ENCODE measurements at regions not wholly inside any gene's neighbourhood (a gene's known extent, or its start where the extent isn't known, plus 50 kb on each side); places are given as distances from the start of the nearest gene placed in this dataset.
"Not testable (repeated sequence)": the region's sequence is repeated elsewhere in the genome, so short reads cannot be mapped to it uniquely, and the experiment has no call there.

DNA sequence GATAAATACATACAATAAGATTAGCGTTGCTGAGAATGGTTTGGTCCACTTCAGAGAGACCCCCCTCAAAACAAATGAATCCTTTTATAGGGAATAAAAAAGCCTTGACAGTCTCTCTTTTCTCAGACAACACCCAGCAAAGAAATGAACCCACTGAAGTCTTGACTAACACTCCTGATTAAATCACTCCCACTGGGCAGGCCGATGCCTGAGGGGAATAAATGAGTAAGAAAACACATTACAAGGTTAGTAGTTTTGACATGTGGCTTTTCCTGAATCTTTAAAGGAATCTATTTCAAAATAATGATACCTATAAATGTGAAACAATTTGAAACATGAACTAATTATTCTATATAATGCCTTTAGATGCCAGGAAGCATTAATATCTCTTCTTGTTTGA lies 146.9 kb upstream of the POGK start:
- DNase-seq = no peak

DNA sequence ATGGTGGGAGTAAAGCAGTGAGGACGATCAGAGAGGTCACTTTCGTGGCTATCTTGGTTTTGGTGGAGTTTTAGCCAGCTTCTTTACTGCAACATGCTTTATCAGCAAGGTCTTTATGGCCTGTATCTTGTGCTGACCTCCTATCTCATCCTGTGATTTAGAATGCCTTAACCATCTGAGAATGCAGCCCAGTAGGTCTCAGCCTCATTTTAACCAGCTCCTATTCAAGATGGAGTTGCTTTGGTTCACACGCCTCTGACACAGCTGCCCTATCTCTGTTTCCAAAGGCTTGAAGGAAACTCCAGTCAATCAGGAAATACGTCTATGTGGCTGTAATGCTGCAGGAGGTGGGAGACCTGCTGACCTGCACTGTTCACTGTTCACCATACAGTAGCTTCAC lies 146.1 kb upstream of the POGK start:
- DNase-seq = no peak

DNA sequence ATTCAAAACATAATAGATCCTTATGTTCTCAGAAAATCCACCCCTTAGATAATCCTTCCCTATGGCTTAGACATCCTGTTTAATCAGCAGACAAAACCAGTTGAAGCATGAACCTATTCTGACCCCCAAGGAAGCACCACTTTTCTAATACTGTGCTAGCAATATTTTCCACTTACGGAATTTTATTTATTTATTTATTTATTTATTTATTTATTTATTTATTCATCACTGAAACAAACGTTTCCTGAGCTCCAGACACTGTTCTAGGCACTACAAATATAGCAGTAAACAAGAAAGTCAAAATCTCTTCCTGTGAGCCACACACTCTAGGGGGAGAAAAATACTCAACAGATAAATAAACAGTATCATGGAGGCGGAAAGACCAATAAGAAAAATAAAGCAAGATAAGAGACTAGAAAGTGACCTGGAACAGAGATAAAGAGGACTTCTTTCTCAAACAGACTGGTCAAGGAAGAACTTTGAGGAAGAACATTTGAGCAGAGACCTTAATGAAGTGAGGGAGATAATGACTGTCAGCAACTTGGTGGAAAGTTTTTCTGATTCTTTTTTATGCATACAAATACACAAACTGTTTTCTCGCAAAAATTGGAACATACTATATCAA lies 145.5 kb upstream of the POGK start:
- no peak for DNase-seq

DNA sequence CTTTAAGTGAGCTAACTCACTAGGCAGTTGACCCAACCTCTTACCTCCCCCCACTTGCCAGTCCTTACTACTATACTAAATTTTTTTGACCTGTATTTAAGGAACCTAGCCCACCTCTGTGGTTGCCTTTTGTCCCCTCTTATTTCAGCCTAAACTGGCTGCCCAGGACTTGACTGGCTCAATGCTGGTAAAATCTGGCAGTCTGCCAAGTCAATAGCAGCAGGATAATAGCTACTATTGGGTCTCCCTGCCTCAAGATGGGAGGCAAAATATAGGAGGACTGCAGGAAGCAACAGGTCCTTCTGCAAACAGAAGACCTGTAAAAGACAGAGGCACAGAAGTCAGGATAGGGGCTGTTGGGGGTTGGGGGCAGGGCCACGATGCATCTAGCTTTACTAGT lies 144.2 kb upstream of the POGK start:
- no peak for DNase-seq

DNA sequence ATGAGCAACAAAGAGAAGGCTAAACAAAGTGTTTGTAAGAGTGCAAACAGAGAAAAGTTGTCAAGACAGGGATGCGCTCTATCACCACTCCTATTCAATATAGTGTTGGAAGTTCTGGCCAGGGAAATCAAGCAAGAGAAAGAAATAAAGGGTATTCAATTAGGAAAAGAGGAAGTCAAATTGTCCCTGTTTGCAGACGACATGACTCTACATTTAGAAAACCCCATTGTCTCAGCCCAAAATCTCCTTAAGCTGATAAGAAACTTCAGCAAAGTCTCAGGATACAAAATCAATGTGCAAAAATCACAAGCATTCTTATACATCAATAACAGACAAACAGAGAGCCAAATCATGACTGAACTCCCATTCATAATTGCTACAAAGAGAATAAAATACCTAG lies 143.4 kb upstream of the POGK start:
- DNase-seq = not testable (repeated sequence)

DNA sequence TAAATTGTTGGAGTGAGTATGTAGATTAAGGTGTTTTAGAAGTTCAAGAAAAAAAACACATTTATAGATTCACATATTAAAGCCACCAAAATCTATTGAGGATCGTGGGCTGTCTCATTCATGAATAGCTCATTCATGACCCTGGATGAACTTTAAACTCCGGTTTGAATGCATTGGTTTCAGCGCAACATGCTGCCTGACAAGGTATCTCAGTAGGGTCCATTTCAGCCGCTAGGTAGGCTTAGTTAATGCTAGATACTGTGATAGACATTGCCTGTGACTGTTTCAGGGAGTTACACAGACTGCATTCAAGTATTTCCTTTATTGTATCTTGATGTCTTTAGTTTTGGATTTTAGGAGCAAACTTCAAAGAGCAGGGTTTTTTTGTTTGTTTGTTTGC lies 140.5 kb upstream of the POGK start:
- DNase-seq = no peak

DNA sequence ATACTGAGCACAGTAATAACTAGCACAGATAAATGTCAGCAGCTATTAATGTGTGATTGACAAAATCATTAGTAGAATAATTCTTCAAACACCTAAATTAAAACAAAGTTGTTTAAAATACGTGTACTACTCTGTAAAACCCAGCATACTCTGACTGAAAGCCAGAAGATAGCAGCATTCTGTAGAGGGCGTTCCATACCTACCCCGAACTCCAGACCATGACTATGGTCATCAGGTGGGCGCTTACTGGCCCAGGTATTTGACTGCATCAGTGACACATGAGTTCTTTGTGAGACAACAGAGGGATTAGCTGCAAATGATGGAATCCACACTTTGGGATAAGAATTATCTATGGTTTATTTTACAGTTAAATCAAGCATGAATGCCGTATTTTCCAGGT lies 139.7 kb upstream of the POGK start:
- no peak for DNase-seq

DNA sequence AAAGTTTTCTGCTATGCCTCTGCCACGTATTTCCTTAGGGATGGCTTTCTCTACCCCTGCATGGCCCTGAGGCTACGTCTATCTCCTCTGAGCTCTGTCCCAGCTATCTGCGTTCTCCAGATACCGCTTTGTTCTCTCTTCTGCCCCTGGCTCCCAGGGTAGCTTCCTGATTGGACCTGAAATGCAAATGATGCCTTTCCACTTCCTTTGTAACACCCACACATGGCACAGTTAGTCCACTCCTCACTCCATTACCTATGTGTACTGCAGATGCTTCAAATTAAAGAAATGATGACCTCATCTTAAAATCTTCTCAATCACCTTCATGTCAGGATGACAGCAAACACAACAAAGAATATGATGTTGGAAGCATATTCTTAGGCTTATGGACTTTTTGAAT lies 138.6 kb upstream of the POGK start:
- DNase-seq = no peak

DNA sequence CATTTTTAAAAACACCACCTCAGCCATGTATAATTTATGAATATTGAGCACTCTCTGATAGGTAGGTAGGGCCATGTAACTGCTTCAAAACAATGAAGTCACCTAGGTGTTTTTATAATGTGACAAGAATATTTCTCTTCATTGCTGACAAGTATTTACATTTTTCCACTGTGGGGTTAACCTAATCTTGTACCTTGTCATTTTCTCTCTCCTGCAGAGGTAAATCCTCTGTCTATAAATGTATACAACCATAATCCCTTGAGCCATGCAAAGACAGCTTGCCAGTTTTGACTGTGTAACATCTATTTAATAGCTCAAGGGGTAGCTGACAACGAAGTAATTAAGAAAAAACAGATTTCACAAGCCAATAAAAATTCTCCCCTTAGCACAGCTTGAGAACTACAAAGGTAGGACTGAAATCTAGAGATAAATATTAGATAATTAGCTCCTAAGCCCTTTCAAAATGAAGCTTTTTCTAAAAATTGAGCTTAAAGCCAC lies 137.6 kb upstream of the POGK start:
- no peak for DNase-seq

DNA sequence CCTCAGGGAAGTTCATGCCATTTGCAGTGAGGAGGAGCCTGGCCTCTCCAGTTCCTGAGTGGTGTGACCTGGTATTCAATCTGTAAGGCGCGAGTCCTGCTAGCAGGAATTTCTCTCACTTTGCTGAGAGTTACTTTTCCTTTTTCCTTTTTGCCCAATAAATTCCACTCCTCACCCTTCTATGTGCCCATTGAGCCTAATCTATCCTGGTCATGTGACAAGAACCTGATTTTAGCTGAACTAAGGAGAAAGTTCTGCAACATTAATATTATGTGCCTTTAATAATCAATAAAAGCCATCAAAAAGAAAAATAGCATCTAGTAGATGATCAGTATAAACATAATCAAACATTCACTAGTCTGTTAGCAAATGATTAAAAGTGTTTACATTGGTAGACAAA lies 136.1 kb upstream of the POGK start:
- no peak for DNase-seq

DNA sequence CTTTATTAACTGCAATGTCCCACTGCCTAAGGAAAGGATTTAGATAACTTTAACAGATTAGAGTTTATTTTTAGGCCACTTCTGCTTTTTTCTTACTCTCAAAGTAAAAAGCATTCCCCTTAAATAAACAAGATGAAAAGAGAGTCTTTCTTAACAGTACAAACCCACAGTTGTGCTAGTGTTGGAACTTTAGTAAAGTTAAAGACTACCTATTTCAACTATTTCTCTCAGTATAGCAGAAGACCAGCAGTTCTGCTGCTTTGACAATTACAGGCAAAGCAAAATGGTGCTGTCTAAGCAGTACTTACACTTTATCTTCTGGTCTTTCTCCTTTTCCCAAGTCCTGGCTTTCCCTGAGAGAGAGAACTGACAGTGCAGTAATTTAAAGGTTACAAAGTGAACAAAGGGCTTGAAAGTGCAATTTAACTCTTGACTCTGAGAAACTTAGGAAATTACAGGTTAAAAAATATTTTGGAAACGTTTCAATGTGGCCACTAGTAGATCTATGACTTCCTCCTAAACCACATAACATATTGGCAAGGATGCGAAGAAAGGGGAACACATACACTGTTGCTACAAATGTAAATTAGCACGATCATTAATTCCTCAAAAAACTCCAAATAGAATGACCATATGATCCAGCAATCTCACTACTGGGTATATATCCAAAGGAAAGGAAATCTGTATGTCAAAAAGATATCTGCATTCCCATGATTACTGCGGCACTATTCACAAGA lies 135.4 kb upstream of the POGK start:
- no peak for DNase-seq

DNA sequence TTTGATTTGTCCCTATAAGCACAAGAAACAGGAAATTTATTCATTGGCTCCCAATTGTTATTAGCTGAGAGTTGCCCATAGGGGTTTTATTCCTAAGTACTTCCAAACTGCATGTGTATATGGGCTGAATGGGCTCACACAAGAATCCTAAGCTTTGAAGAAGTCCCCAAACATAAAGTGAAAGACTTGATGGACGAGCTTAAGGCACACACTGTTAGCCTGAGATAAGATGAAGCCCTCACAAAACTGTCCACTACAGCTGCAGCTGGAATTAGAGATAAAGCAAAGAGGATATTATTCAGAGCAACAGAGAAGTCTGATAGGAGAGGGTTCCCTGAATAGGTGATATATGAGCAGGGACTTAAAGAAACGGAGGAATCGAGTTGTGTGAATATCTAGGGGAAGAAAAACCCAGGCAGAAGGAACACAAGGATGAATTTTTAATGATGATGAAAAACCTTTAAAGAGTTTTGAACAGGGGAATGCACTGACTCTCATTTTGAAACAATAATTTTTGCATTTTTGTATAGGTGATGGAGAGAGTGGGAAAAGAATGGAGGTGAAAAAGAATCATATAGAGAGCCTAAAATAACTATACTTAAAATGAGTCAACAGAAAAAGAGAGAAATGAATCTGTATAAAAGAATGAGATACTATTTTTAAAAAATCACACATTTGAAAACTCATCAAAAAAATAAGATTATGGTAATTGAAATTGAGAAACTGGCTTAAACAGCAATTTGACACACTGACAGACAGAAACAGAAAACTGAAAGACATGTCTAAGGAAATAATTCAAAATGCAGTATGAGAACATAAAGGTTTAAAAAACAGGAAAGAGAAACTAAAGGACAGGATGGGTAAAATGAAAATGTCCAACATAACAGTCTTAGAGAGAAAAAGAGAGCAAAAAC lies 133.6 kb upstream of the POGK start:
- no peak for DNase-seq

DNA sequence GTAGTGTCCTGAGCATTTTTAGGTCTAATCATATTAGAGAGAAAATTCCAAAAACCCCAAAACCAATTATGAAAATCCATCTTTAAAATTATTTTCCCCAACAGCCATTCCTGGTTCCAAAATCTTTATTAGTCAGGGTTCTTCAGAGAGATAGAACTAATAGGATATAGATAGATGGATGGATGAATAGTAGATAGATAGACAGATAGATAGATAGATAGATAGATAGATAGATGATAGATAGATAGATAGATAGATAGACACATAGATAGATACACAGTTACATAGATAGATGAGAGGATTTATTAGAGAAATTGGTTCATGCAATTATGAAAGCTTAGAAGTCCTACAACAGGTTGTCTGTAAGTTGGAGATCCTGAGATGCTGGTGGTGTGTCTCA lies 122.7 kb upstream of the POGK start:
- DNase-seq = no peak

DNA sequence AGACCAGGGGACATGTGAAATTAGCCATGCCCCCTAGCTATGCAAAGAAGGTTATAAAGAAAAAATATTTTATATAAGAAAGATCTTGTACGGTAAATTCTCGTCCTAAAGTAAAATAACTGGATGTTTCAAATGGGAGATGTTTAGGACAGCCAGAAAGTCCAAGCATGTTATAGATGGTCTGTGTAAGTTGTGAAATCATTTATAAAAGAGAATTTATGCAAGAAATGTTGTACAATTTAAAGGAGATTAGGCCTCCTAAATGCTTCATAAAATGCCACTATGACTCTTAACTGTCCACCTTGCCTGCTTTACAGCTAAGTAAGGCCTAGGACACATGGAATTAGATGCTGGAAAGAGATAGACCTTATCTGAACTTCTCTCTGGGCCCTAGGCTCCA lies 118.1 kb upstream of the POGK start:
- DNase-seq = no peak

DNA sequence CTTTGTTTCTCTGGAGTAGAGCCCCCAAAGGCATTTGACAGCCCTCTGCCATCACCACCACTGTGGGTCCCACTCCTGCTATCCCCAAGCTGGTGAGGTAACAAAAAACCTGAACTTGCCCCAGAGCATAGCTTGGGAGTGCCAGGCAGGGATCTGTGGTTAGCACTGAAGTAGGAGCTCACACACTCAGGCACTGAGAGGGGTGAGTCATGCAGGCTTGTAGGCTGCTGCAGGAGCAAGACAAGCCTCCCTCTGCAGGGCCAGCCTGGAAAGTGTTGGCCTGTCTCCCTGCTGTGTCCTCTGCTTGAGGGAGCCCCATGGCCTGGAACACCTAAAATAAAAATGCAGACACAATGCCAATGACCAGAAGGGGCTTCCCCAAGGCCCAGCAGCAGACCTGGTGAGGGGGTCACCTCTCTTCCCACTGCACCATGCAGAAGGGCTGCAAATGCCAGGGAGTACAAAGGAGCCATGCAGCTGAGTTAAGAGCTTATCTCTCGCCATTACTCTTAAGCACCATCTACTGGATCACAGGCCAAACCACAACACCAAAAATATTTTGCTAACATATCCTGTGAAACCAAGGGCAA lies 108.9 kb upstream of the POGK start:
- no peak for DNase-seq

DNA sequence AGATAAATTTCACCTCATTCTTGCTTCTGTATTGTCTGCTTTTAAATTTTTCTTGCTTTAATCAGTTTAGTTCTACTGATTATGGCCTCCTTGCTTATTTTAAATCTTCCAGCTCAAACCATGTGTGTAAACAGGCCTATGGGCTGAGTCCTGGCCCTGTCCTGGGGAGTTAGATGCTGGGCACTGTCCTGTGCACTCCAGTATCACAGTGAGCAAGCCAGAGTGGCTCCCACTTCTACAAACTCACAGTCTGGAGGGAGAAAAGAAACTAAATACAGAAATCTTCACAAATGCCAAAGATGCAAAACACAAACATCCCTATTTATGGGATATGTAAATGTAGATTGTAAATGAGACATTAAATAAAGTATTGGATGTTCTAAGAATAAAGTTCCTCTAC lies 101.1 kb upstream of the POGK start:
- no peak for DNase-seq

DNA sequence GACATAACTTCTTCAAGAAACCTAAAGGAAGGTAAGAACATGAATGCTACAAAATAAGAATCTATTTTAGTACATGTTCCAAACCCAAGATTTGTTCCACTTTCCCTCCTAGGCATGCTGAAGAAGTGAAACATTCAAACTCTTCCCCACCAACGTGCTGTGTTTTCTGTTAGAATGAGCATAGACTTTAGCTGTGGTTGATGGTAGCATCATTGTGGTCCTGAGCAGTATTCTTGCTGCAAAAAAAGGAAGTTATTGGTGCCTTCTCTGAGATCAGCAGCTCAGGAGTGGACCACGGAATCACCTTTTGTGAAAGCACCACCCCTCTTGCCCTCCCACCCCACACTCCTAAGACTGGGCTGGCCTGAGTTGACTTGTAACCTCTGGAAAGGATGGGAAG lies 100.4 kb upstream of the POGK start:
- no peak for DNase-seq

DNA sequence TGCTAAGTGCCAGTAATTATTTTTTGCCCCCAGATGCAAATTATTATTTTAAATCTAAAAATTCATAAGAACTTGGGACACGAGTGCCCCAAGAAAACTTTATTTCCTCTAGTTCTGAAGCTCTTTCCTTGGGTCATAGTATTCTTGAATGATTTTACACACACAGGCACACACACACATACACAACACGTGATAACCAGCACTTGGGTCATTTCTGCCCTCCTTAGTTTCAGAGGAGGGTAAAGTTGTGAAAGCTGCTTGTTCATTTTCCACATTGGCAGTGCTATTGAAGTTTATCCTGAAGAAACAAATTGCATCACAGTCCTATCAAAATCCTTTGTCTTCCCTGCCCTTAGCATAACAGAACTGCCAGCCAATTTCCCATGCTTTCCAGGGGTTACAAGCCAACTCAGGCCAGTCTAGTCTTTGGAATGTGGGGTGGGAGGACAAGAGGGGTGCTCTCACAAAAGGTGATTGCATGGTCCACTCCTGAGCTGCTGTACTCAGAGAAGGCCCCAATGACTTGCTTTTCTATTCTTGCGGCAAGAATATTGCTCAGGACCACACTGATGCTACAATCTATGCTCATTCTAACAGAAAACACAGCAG lies 98.5 kb upstream of the POGK start:
- DNase-seq = no peak

DNA sequence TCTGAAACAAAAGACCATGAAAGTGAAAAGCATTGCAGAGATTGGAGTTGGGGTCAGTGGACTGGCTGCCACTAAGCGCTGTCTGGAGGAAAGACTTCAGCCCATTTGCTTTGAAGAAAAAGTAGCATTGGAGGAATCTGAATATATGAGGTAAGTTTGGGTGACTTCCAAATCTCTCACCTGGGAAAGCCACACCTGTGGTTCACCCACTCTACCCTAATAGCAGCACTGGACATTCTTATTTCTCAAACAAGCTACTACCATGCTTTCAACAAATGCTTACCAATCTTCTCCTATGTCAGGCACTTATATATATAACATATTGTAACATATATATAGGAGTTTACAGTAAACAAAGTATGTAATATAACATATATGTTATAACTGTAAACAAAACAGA lies 76.0 kb upstream of the POGK start:
- DNase-seq = no peak

DNA sequence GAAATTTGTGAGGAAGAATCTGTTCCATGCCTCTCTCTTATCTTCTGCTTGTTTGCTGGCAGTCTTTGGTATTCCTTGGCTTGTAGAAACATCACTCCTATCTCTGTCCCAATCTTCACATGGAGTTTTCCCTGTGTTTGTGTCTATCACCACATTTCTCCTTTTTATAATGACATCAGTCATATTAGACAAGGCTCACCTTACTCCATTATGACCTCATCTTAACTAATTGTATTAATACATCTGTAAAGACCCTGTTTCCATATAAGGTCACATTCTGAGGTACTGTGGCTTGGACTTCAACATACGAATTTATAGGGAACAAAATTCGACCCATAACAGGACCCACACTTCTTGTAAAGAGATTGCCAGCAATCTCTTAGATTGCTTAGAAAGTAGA lies 72.3 kb upstream of the POGK start:
- no peak for DNase-seq

DNA sequence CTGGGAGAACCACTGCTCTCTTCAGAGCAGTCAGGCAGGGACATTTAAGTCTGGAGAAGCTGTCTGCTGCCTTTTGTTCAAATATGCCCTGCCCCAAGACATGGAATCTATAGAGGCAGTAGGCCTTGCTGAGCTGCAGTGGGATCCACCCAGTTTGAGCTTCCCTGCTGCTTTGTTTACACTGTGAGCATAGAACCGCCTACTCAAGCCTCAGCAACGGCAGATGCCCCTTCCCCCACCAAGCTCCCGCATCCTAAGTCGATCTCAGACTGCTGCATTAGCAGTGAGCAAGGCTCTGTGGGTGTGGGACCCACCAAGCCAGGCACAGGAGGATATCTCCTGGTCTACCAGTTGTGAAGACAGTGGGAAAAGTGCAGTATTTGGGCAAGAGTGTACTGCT lies 54.6 kb upstream of the POGK start:
- DNase-seq = not testable (repeated sequence)

Measured in anterior cingulate cortex (tissue), 58 donors.